ENCODE measurements at regions not wholly inside any gene's neighbourhood (a gene's known extent, or its start where the extent isn't known, plus 50 kb on each side); places are given as distances from the start of the nearest gene placed in this dataset.

DNA sequence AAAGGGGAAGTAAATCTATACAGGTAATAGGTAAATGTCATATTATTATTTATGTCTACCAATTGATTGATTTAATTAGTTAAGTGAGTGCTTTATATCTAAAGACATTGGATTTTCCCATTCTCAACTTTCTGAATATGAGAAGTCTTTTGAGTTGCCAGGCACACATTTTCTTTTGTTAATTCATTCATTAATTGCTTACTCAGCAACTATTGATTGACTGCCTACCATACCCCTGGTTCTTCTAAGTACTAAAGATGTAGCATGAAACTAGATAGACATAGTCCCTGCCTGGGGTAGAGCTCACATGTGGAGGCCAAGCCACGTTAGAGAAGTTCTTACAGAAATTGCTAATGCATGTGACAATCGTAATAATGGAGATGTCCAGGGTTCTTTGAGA lies 253.1 kb upstream of the LYZL1 start:
- TF ChIP-seq EZH2 (IDR thresholded peaks at IDR 0.05): no peak
- TF ChIP-seq, protein P1, sequence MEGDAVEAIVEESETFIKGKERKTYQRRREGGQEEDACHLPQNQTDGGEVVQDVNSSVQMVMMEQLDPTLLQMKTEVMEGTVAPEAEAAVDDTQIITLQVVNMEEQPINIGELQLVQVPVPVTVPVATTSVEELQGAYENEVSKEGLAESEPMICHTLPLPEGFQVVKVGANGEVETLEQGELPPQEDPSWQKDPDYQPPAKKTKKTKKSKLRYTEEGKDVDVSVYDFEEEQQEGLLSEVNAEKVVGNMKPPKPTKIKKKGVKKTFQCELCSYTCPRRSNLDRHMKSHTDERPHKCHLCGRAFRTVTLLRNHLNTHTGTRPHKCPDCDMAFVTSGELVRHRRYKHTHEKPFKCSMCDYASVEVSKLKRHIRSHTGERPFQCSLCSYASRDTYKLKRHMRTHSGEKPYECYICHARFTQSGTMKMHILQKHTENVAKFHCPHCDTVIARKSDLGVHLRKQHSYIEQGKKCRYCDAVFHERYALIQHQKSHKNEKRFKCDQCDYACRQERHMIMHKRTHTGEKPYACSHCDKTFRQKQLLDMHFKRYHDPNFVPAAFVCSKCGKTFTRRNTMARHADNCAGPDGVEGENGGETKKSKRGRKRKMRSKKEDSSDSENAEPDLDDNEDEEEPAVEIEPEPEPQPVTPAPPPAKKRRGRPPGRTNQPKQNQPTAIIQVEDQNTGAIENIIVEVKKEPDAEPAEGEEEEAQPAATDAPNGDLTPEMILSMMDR (IDR thresholded peaks at IDR 0.05): no peak

All from neural progenitor cell (in vitro differentiated cells).